WTC11 (cell line): ENCODE measurements at regions not wholly inside any gene's neighbourhood (a gene's known extent, or its start where the extent isn't known, plus 50 kb on each side); places are given as distances from the start of the nearest gene placed in this dataset.
"Not testable (repeated sequence)": the region's sequence is repeated elsewhere in the genome, so short reads cannot be mapped to it uniquely, and the experiment has no call there.

Experiments
- ATAC-seq: fragments of 200-7000 bp; cut with Tn5 transposase; 2 replicates; pipeline ENCODE4 v1.10.0; 2021; ENCODE audit warnings: mild to moderate bottlenecking, moderate library complexity
- CTCF ChIA-PET: fragments of 300-600 bp; sonication (Branson Sonifier 250); formaldehyde crosslinking; loops from one replicate; lab custom pipeline; 2021; ENCODE audit warnings: antibody characterized with exemption; lab: Charles Lee
- POLR2A ChIA-PET: fragments of 350-600 bp; sonication (Branson Sonifier 250); formaldehyde crosslinking; loops from one replicate; lab custom pipeline; 2021; ENCODE audit warnings: antibody characterized with exemption; lab: Charles Lee
- DNase-seq: peaks from one replicate; pipeline ENCODE4 v3.0.0; 2021; ENCODE audit warnings: low spot score
- H3K27ac Mint-ChIP-seq: 2 replicates; pipeline ENCODE4 v1.8.0; 2021; ENCODE audit warnings: mixed read lengths
- H3K27me3 Mint-ChIP-seq: 2 replicates; pipeline ENCODE4 v1.8.0; 2021; ENCODE audit warnings: low read depth, mild to moderate bottlenecking, moderate library complexity, mixed read lengths
- H3K36me3 Mint-ChIP-seq: 2 replicates; pipeline ENCODE4 v1.8.0; 2021; ENCODE audit warnings: mixed read lengths
- H3K4me1 Mint-ChIP-seq: 2 replicates; pipeline ENCODE4 v1.8.0; 2022; ENCODE audit warnings: mixed read lengths
- H3K4me3 Mint-ChIP-seq: 2 replicates; pipeline ENCODE4 v1.8.0; 2021; ENCODE audit warnings: mild to moderate bottlenecking, moderate library complexity, mixed read lengths
- H3K9me3 Mint-ChIP-seq: 2 replicates; pipeline ENCODE4 v1.8.0; 2021; ENCODE audit warnings: mixed read lengths
- AFF4 ChIP-seq: sonication (generic); formaldehyde crosslinking; IDR thresholded peaks from 2 replicates; pipeline ENCODE4 v1.8.1; 2023; ENCODE audit warnings: mild to moderate bottlenecking, missing genetic modification reagents, borderline replicate concordance
- CBFB ChIP-seq: sonication (generic); formaldehyde crosslinking; IDR thresholded peaks from 2 replicates; pipeline ENCODE4 v1.8.1; 2022; ENCODE audit warnings: mild to moderate bottlenecking, low read depth, missing genetic modification reagents
- E2F1 ChIP-seq: sonication (generic); formaldehyde crosslinking; IDR thresholded peaks from 2 replicates; pipeline ENCODE4 v1.8.0; 2022; ENCODE audit warnings: mild to moderate bottlenecking, missing genetic modification reagents
- FOXK1 ChIP-seq: sonication (generic); formaldehyde crosslinking; IDR thresholded peaks from 2 replicates; pipeline ENCODE4 v1.8.0; 2022; ENCODE audit warnings: mild to moderate bottlenecking, moderate library complexity, missing genetic modification reagents
- GRHL2 ChIP-seq: fragments of 250-450 bp; sonication (Bioruptor Pico); IDR thresholded peaks from 2 replicates; pipeline ENCODE4 v1.8.0; 2022; ENCODE audit warnings: mild to moderate bottlenecking, moderate library complexity; ENCODE audit not compliant: insufficient replicate concordance, severe bottlenecking
- JUN ChIP-seq: sonication (generic); formaldehyde crosslinking; IDR thresholded peaks from 2 replicates; pipeline ENCODE4 v1.8.0; 2023; ENCODE audit warnings: mild to moderate bottlenecking, missing genetic modification reagents
- MLX ChIP-seq: sonication (generic); formaldehyde crosslinking; IDR thresholded peaks from 2 replicates; pipeline ENCODE4 v1.8.1; 2023; ENCODE audit warnings: mild to moderate bottlenecking, missing genetic modification reagents, moderate library complexity
- MXD4 ChIP-seq: fragments of 250-450 bp; sonication (Bioruptor Pico); IDR thresholded peaks from 2 replicates; pipeline ENCODE4 v1.8.0; 2021; ENCODE audit warnings: mild to moderate bottlenecking, moderate library complexity, borderline replicate concordance
- NFYB ChIP-seq: sonication (generic); formaldehyde crosslinking; conservative IDR thresholded peaks from 2 replicates; pipeline ENCODE4 v1.8.0; 2022; ENCODE audit warnings: low read depth, missing genetic modification reagents
- RORB ChIP-seq: fragments of 250-450 bp; sonication (Bioruptor Pico); IDR thresholded peaks from 2 replicates; pipeline ENCODE4 v1.9.0; 2021; ENCODE audit warnings: mild to moderate bottlenecking
- TEAD1 ChIP-seq: sonication (generic); formaldehyde crosslinking; IDR thresholded peaks from 2 replicates; pipeline ENCODE4 v1.8.0; 2022; ENCODE audit warnings: mild to moderate bottlenecking, missing genetic modification reagents
- ZNF121 ChIP-seq: sonication (generic); formaldehyde crosslinking; IDR thresholded peaks from 2 replicates; pipeline ENCODE4 v1.8.0; 2023; ENCODE audit warnings: missing genetic modification reagents
- ZNF232 ChIP-seq: sonication (generic); formaldehyde crosslinking; IDR thresholded peaks from 2 replicates; pipeline ENCODE4 v1.8.0; 2022; ENCODE audit warnings: mild to moderate bottlenecking, missing genetic modification reagents
- ZNF281 ChIP-seq: sonication (generic); formaldehyde crosslinking; IDR thresholded peaks from 2 replicates; pipeline ENCODE4 v1.8.0; 2023; ENCODE audit warnings: mild to moderate bottlenecking, missing genetic modification reagents
- ZNF512 ChIP-seq: sonication (generic); formaldehyde crosslinking; IDR thresholded peaks from 2 replicates; pipeline ENCODE4 v1.8.1; 2022; ENCODE audit warnings: missing genetic modification reagents, borderline replicate concordance
- ZNF671 ChIP-seq: fragments of 250-450 bp; sonication (Bioruptor Pico); IDR thresholded peaks from 2 replicates; pipeline ENCODE4 v1.8.0; 2021; ENCODE audit warnings: mild to moderate bottlenecking

- H3K27ac Mint-ChIP-seq = no peak overlapping the region
- no peaks in the 10 kb centered on the region for H3K27me3 Mint-ChIP-seq
- no peaks in the 10 kb centered on the region for H3K4me1 Mint-ChIP-seq
- no peak overlapping the region for H3K4me3 Mint-ChIP-seq
- peaks cover 6% of the 10 kb centered on the region; the same call in 1 of the 2 replicates for H3K9me3 Mint-ChIP-seq
- TF ChIP-seq ZNF512 (CRISPR knock-in tag) (no peak), GRHL2 (CRISPR knock-in tag) (no peak), JUN (CRISPR knock-in tag) (no peak), E2F1 (CRISPR knock-in tag) (no peak), ZNF121 (CRISPR knock-in tag) (no peak), ZNF232 (no peak), NFYB (CRISPR knock-in tag) (no peak), MXD4 (no peak), TEAD1 (CRISPR knock-in tag) (no peak), AFF4 (no peak), FOXK1 (no peak), ZNF281 (CRISPR knock-in tag) (no peak), RORB (CRISPR knock-in tag) (no peak)
- POLR2A ChIA-PET = no interaction called here
- DNase-seq (no peak), ATAC-seq (no peak)
- CTCF ChIA-PET = no interaction called here
- H3K36me3 Mint-ChIP-seq = no peaks in the 10 kb centered on the region
These were observed 53.5 kb downstream of the XCL2 start for GRCh38 chr1:168490306-168490705.

GRCh38 chr1:168488138-168488537 lies 55.7 kb downstream of the XCL2 start:
- H3K27me3 Mint-ChIP-seq = no peaks in the 10 kb centered on the region
- no peak overlapping the region for H3K4me3 Mint-ChIP-seq
- peaks cover 6% of the 10 kb centered on the region; the same call in 1 of the 2 replicates for H3K9me3 Mint-ChIP-seq
- H3K27ac Mint-ChIP-seq = no peak overlapping the region
- TF ChIP-seq MLX (CRISPR knock-in tag) = no peak
- TF ChIP-seq CBFB (CRISPR knock-in tag) = no peak
- TF ChIP-seq ZNF671 (CRISPR knock-in tag) = no peak
- H3K36me3 Mint-ChIP-seq = no peaks in the 10 kb centered on the region
- ATAC-seq (no peak), DNase-seq (no peak)
- H3K4me1 Mint-ChIP-seq = no peaks in the 10 kb centered on the region
- ChIA-PET CTCF (no interaction called here), POLR2A (no interaction called here)

GRCh38 chr1:168486820-168487219 lies 57.0 kb downstream of the XCL2 start:
- H3K27ac Mint-ChIP-seq, H3K36me3 Mint-ChIP-seq, H3K27me3 Mint-ChIP-seq, H3K4me3 Mint-ChIP-seq, DNase-seq, H3K4me1 Mint-ChIP-seq, H3K9me3 Mint-ChIP-seq, POLR2A ChIA-PET, ATAC-seq, CTCF ChIA-PET: not testable (repeated sequence)
